ENCODE measurements at regions not wholly inside any gene's neighbourhood (a gene's known extent, or its start where the extent isn't known, plus 50 kb on each side); places are given as distances from the start of the nearest gene placed in this dataset.

DNA sequence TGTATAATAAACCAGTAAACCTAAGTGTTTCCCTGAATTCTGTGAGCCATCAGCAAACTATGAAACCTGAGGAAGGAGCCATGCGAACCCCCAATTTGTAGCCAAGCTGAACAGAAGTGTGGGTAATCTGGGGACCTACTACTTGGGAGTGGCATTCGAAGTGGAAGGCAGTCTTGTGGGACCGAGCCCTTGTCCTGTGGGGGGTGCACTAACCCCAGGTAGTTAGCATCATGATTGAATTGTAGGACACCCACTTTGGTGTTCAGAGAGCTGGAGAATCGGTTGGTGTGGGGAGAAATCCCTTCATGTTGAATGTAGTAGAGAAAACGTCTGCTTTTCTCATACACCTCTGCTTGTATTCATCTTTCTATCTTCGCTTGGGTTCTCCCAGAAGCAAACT, 79.7 kb upstream of the CPHXL start:
- TF ChIP-seq, protein P1, sequence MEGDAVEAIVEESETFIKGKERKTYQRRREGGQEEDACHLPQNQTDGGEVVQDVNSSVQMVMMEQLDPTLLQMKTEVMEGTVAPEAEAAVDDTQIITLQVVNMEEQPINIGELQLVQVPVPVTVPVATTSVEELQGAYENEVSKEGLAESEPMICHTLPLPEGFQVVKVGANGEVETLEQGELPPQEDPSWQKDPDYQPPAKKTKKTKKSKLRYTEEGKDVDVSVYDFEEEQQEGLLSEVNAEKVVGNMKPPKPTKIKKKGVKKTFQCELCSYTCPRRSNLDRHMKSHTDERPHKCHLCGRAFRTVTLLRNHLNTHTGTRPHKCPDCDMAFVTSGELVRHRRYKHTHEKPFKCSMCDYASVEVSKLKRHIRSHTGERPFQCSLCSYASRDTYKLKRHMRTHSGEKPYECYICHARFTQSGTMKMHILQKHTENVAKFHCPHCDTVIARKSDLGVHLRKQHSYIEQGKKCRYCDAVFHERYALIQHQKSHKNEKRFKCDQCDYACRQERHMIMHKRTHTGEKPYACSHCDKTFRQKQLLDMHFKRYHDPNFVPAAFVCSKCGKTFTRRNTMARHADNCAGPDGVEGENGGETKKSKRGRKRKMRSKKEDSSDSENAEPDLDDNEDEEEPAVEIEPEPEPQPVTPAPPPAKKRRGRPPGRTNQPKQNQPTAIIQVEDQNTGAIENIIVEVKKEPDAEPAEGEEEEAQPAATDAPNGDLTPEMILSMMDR (IDR thresholded peaks at IDR 0.05) = no peak
- TF ChIP-seq POLR2A (IDR thresholded peaks at IDR 0.05) = no peak
